Tibial nerve (tissue), 4 donors: ENCODE measurements at regions not wholly inside any gene's neighbourhood (a gene's known extent, or its start where the extent isn't known, plus 50 kb on each side); places are given as distances from the start of the nearest gene placed in this dataset.

ENCODE experiments used
- EP300 ChIP-seq, 2 donors: sonication (generic); formaldehyde crosslinking; IDR thresholded peaks; one replicate each; pipeline ENCODE4 v1.6.1; 2017; ENCODE audit warnings: antibody characterized with exemption in 2 of 2, mild to moderate bottlenecking in 1 of 2
- POLR2A ChIP-seq, 2 donors: fragments of 450-650 bp; IDR thresholded peaks; one replicate each; pipeline ENCODE4 v1.6.1; 2017; ENCODE audit warnings: antibody characterized with exemption in 2 of 2, mild to moderate bottlenecking in 2 of 2, moderate library complexity in 2 of 2
- TF ChIP-seq, protein P1 (sequence below), 5 experiments: fragments of 200-600 bp in 3 of 5; fragments of 450-650 bp in 2 of 5; sonication (generic) in 3 of 5; IDR thresholded peaks; one replicate each; pipeline ENCODE4 v1.5.1; 2016 to 2019; ENCODE audit warnings: antibody characterized with exemption in 5 of 5, mild to moderate bottlenecking in 3 of 5, moderate library complexity in 2 of 5

GRCh38 chr15:54803987-54804386 lies 392.8 kb downstream of the RSL24D1 start:
- no peak for TF ChIP-seq EP300 (IDR thresholded peaks at IDR 0.05)
- TF ChIP-seq, protein P1, sequence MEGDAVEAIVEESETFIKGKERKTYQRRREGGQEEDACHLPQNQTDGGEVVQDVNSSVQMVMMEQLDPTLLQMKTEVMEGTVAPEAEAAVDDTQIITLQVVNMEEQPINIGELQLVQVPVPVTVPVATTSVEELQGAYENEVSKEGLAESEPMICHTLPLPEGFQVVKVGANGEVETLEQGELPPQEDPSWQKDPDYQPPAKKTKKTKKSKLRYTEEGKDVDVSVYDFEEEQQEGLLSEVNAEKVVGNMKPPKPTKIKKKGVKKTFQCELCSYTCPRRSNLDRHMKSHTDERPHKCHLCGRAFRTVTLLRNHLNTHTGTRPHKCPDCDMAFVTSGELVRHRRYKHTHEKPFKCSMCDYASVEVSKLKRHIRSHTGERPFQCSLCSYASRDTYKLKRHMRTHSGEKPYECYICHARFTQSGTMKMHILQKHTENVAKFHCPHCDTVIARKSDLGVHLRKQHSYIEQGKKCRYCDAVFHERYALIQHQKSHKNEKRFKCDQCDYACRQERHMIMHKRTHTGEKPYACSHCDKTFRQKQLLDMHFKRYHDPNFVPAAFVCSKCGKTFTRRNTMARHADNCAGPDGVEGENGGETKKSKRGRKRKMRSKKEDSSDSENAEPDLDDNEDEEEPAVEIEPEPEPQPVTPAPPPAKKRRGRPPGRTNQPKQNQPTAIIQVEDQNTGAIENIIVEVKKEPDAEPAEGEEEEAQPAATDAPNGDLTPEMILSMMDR (IDR thresholded peaks at IDR 0.05) = no peak
- TF ChIP-seq POLR2A (IDR thresholded peaks at IDR 0.05) = no peak
